Stomach (tissue), 8 donors: ENCODE measurements at regions not wholly inside any gene's neighbourhood (a gene's known extent, or its start where the extent isn't known, plus 50 kb on each side); places are given as distances from the start of the nearest gene placed in this dataset.

Experiments used
- DNase-seq, 2 donors: peaks; one replicate each; pipeline versions ENCODE4 v3.0.0 to v3.0.0-alpha.2; 2013 to 2019
- H3K27ac ChIP-seq, 5 donors: fragments of 200-600 bp in 4 of 5; sonication (generic) in 4 of 5; one replicate each; pipeline ENCODE4 v1.5.1; 2013 to 2019; ENCODE audit warnings: mild to moderate bottlenecking in 1 of 5, moderate library complexity in 1 of 5
- H3K27me3 ChIP-seq, 3 donors: fragments of 200-600 bp; sonication (generic); one replicate each; pipeline ENCODE4 v1.5.1; 2017 to 2019; ENCODE audit warnings: mixed run types in 1 of 3
- H3K36me3 ChIP-seq, 4 donors: fragments of 200-600 bp; sonication (generic); 1 replicate in 3 of 4; 2 replicates in 1 of 4; pipeline ENCODE4 v1.5.1; 2016 to 2019
- H3K4me1 ChIP-seq, 4 donors: fragments of 200-600 bp; sonication (generic); one replicate each; pipeline ENCODE4 v1.5.1; 2016 to 2019
- H3K4me3 ChIP-seq, 4 donors: fragments of 200-600 bp; sonication (generic) in 3 of 4; one replicate each; pipeline ENCODE4 v1.5.1; 2016 to 2019; ENCODE audit warnings: mild to moderate bottlenecking in 1 of 4
- H3K9me3 ChIP-seq, 4 donors: fragments of 200-600 bp; sonication (generic); one replicate each; pipeline ENCODE4 v1.5.1; 2016 to 2019
- CTCF ChIP-seq, 7 experiments: fragments of 450-650 bp in 4 of 7; fragments of 200-600 bp in 3 of 7; sonication (generic) in 3 of 7; IDR thresholded peaks; one replicate each; pipeline ENCODE4 v1.5.1; 2016 to 2019; ENCODE audit warnings: antibody characterized with exemption in 7 of 7, control low read depth in 2 of 7, mild to moderate bottlenecking in 1 of 7
- EP300 ChIP-seq: sonication (generic); formaldehyde crosslinking; IDR thresholded peaks from one replicate; pipeline ENCODE4 v1.6.1; 2017; ENCODE audit warnings: antibody characterized with exemption
- POLR2A ChIP-seq, 4 donors: fragments of 450-650 bp; IDR thresholded peaks; one replicate each; pipeline ENCODE4 v1.6.1; 2016; ENCODE audit warnings: antibody characterized with exemption in 4 of 4, control low read depth in 2 of 4, mild to moderate bottlenecking in 1 of 4, moderate library complexity in 1 of 4
- POLR2AphosphoS5 ChIP-seq, 3 donors: sonication (generic); formaldehyde crosslinking; IDR thresholded peaks; one replicate each; pipeline ENCODE4 v1.6.1; 2016; ENCODE audit warnings: antibody characterized with exemption in 3 of 3
- WGBS, 5 donors: extraction: QIAGEN DNeasy Blood & Tissue Kit in 3 of 5; methylation state at CpG; one replicate each; pipeline versions ENCODE4 v1.1.5 to v1.1.7; 2013 to 2018; 5-methylcytosine and 5-hydroxymethylcytosine counted together
- intact Hi-C: fragments of 100-400 bp; cut with DNase I; formaldehyde crosslinking; loops from one replicate; pipeline ENCODE4 v1.15.1; 2023; ENCODE audit warnings: low total_unique reads
- donor health status: healthy with polysubstance abuse.
- donor health status: Bipolar disorder and iron deficiency.
- donor health status: healthy.

DNA sequence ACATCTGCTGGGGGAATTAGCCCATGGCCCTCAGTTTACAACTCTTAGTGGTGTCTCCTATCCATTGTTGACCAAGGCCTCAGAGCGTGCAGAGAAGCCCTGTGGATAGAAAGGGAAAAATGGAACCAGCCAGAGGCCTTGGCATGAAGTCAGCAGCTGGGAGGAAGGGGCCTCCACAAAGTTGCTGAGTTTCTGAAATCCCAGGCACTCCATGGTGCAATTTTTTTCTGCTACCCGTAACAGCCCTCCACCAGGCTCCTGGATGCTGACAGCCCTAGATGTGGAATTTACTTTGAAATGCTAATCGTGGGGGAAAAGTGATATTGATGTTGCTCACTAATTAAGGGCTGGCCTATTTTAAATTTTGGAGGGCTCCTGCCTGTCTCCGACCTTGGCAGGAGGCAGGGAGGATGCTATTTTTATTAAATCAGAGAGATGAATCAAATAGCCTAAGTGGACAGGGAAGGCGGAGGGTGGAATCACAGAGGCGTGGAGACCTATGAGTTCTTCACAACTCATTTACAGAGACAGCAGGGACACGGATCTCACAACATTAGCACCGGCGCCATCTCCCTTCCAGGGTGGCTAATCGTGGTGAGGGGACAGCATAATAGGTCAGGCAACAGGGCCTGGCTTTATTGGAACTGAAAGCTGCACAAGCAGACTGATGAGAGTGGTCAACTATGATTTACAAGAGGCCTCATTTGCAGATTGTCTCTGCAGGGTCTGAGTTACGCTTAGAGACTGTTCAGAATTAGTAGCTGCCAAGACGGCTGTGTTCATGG, 99.8 kb upstream of the WSCD2 start:
- H3K27me3 ChIP-seq, result peaks cover 0 to 34% (median 0%) of the 10 kb centered on the region in 3 donors
- WGBS, 5 donors, result 42 to 47% (median 43%) methylated on average over 12 of the region's 12 CpGs
- H3K4me3 ChIP-seq, result no peak overlapping the region
- H3K36me3 ChIP-seq, result no peaks in the 10 kb centered on the region
- no peak for TF ChIP-seq POLR2A (IDR thresholded peaks at IDR 0.05)
- TF ChIP-seq CTCF (IDR thresholded peaks at IDR 0.05), result no peak
- TF ChIP-seq POLR2AphosphoS5 (IDR thresholded peaks at IDR 0.05), result no peak
- no peak for TF ChIP-seq EP300
- intact Hi-C loops, result no loop called here
- no peak overlapping the region for H3K27ac ChIP-seq
- peak in 1 of 2 donors; percentile 6 for DNase-seq
- no peaks in the 10 kb centered on the region for H3K9me3 ChIP-seq
- H3K4me1 ChIP-seq, result no peaks in the 10 kb centered on the region

GRCh38 chr12:108033090-108033489, 96.0 kb upstream of the WSCD2 start:
- no peaks in the 10 kb centered on the region for H3K9me3 ChIP-seq
- no peak for DNase-seq
- H3K4me3 ChIP-seq, result no peak overlapping the region
- no peak overlapping the region for H3K27ac ChIP-seq
- H3K4me1 ChIP-seq, result no peaks in the 10 kb centered on the region
- peaks cover 0 to 14% (median 0%) of the 10 kb centered on the region in 3 donors for H3K27me3 ChIP-seq
- TF ChIP-seq CTCF (IDR thresholded peaks at IDR 0.05) (no peak), POLR2A (IDR thresholded peaks at IDR 0.05) (no peak), POLR2AphosphoS5 (IDR thresholded peaks at IDR 0.05) (no peak), EP300 (no peak)
- WGBS, 5 donors, result 18 to 33% (median 26%) methylated on average over 2 of the region's 2 CpGs
- intact Hi-C loops, result no loop called here
- H3K36me3 ChIP-seq, result no peaks in the 10 kb centered on the region

- no peaks in the 10 kb centered on the region for H3K4me1 ChIP-seq
- TF ChIP-seq POLR2A (IDR thresholded peaks at IDR 0.05), result no peak
- no peak for TF ChIP-seq EP300
- TF ChIP-seq CTCF (IDR thresholded peaks at IDR 0.05), result no peak
- TF ChIP-seq POLR2AphosphoS5 (IDR thresholded peaks at IDR 0.05), result no peak
- WGBS, 5 donors, result 74 to 94% (median 85%) methylated on average over 1 of the region's 1 CpG
- no peak overlapping the region for H3K27ac ChIP-seq
- intact Hi-C loops, result no loop called here
- no peak for DNase-seq
- no peak overlapping the region for H3K4me3 ChIP-seq
- H3K9me3 ChIP-seq, result no peaks in the 10 kb centered on the region
- no peaks in the 10 kb centered on the region for H3K27me3 ChIP-seq
- H3K36me3 ChIP-seq, result no peaks in the 10 kb centered on the region
These were observed 93.7 kb upstream of the WSCD2 start for GRCh38 chr12:108035372-108035771.

DNA sequence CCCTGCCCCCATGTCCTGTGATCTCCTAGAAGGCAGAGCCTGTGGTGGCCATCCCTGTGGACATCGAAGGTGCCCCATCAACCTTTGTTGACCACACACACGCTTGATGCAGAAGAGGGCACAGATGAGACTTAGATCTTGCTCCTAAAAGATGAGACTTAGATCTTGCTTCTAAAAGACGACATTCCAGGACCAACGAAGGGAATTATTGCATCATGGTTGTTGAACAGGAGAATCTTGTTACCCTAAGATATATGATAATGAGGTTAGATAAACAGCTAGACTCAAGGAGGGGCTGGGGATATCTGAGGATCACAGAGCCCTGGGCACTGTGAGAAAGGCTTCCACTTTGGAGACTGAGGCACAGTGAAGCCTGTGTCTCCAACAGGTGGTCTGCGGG, 91.1 kb upstream of the WSCD2 start:
- 77 to 85% (median 81%) methylated on average over 5 of the region's 5 CpGs for WGBS, 5 donors

GRCh38 chr12:108039794-108040193, 89.3 kb upstream of the WSCD2 start:
- no peaks in the 10 kb centered on the region for H3K36me3 ChIP-seq
- 66 to 82% (median 73%) methylated on average over 4 of the region's 4 CpGs for WGBS, 5 donors
- H3K4me1 ChIP-seq, result no peaks in the 10 kb centered on the region
- intact Hi-C loops, result no loop called here
- no peaks in the 10 kb centered on the region for H3K9me3 ChIP-seq
- no peak for TF ChIP-seq CTCF (IDR thresholded peaks at IDR 0.05)
- TF ChIP-seq POLR2AphosphoS5 (IDR thresholded peaks at IDR 0.05), result no peak
- TF ChIP-seq POLR2A (IDR thresholded peaks at IDR 0.05), result no peak
- TF ChIP-seq EP300, result no peak
- H3K27ac ChIP-seq, result no peak overlapping the region
- H3K4me3 ChIP-seq, result no peak overlapping the region
- DNase-seq, result no peak
- H3K27me3 ChIP-seq, result no peaks in the 10 kb centered on the region

More for the DNA sequence above, 91.1 kb upstream of the WSCD2 start:
- H3K27me3 ChIP-seq, result no peaks in the 10 kb centered on the region
- H3K27ac ChIP-seq, result no peak overlapping the region
- H3K4me3 ChIP-seq, result no peak overlapping the region
- no peaks in the 10 kb centered on the region for H3K4me1 ChIP-seq
- intact Hi-C loops, result no loop called here
- TF ChIP-seq POLR2AphosphoS5 (IDR thresholded peaks at IDR 0.05), result no peak
- no peak for TF ChIP-seq POLR2A (IDR thresholded peaks at IDR 0.05)
- H3K9me3 ChIP-seq, result no peaks in the 10 kb centered on the region
- no peaks in the 10 kb centered on the region for H3K36me3 ChIP-seq
- no peak for DNase-seq
